GM23248 (cell line): ENCODE measurements at regions not wholly inside any gene's neighbourhood (a gene's known extent, or its start where the extent isn't known, plus 50 kb on each side); places are given as distances from the start of the nearest gene placed in this dataset.

Experiments
- DNase-seq: peaks from one replicate; pipeline ENCODE4 v3.0.0-alpha.2; 2015
- H2AFZ ChIP-seq: fragments of 200-600 bp; sonication (generic); 2 replicates; pipeline ENCODE4 v1.6.1; 2016; ENCODE audit warnings: antibody characterized with exemption
- H3F3A ChIP-seq: fragments of 200-600 bp; sonication (generic); 2 replicates; pipeline ENCODE4 v1.6.1; 2016; ENCODE audit warnings: mild to moderate bottlenecking, antibody characterized with exemption, mixed run types; ENCODE audit not compliant: insufficient read depth
- H3K27ac ChIP-seq: fragments of 200-600 bp; sonication (generic); 2 replicates; pipeline ENCODE4 v1.5.1; 2016; ENCODE audit warnings: mild to moderate bottlenecking
- H3K27me3 ChIP-seq: fragments of 200-600 bp; sonication (generic); replicated peaks from 2 replicates; pipeline ENCODE4 v1.6.1; 2016; ENCODE audit warnings: mild to moderate bottlenecking; ENCODE audit not compliant: insufficient read depth
- H3K36me3 ChIP-seq: fragments of 200-600 bp; sonication (generic); 2 replicates; pipeline ENCODE4 v1.6.1; 2016; ENCODE audit warnings: low read depth, mild to moderate bottlenecking
- H3K4me1 ChIP-seq: fragments of 200-600 bp; sonication (generic); 2 replicates; pipeline ENCODE4 v1.6.1; 2016; ENCODE audit warnings: mild to moderate bottlenecking; ENCODE audit not compliant: insufficient read depth
- H3K4me2 ChIP-seq: fragments of 200-600 bp; sonication (generic); one replicate; pipeline ENCODE4 v1.6.1; 2016; ENCODE audit warnings: mild to moderate bottlenecking; ENCODE audit not compliant: unreplicated experiment
- H3K4me3 ChIP-seq: fragments of 200-600 bp; sonication (generic); 2 replicates; pipeline ENCODE4 v1.5.1; 2016; ENCODE audit warnings: mild to moderate bottlenecking
- H3K79me2 ChIP-seq: fragments of 200-600 bp; sonication (generic); 2 replicates; pipeline ENCODE4 v1.6.1; 2016; ENCODE audit warnings: mild to moderate bottlenecking; ENCODE audit not compliant: insufficient read depth
- H3K9ac ChIP-seq: fragments of 200-600 bp; sonication (generic); 2 replicates; pipeline ENCODE4 v1.6.1; 2016; ENCODE audit warnings: mild to moderate bottlenecking
- H3K9me2 ChIP-seq: fragments of 200-600 bp; sonication (generic); 2 replicates; pipeline ENCODE4 v1.6.1; 2016; ENCODE audit warnings: mixed run types, mild to moderate bottlenecking, moderate library complexity; ENCODE audit not compliant: insufficient read depth
- H3K9me3 ChIP-seq: fragments of 200-600 bp; sonication (generic); one replicate; pipeline ENCODE4 v1.6.1; 2017; ENCODE audit warnings: low read depth
- H4K20me1 ChIP-seq: fragments of 200-600 bp; sonication (generic); 2 replicates; pipeline ENCODE4 v1.6.0; 2016; ENCODE audit not compliant: insufficient read depth
- EZH2 ChIP-seq: fragments of 200-600 bp; sonication (generic); IDR thresholded peaks from 2 replicates; pipeline ENCODE4 v1.6.1; 2018; ENCODE audit warnings: antibody characterized with exemption, mild to moderate bottlenecking; ENCODE audit not compliant: insufficient read depth, poor library complexity, severe bottlenecking
- EZH2phosphoT487 ChIP-seq: fragments of 200-600 bp; sonication (generic); IDR thresholded peaks from 2 replicates; pipeline ENCODE4 v1.6.1; 2018; ENCODE audit warnings: antibody characterized with exemption, moderate library complexity, mild to moderate bottlenecking, low read depth; ENCODE audit not compliant: insufficient read depth
- WGBS, 2 experiments: methylation state at CpG; one replicate each; pipeline ENCODE4 v1.1.6; 2015 to 2017; ENCODE audit warnings: low lambda C conversion rate in 2 of 2, low coverage in 1 of 2; ENCODE audit errors: missing lambda C conversion rate in 2 of 2; 5-methylcytosine and 5-hydroxymethylcytosine counted together
- in situ Hi-C: fragments of 300-500 bp; cut with MboI; formaldehyde crosslinking; loops from 2 replicates; pipeline ENCODE4 v1.15.0; 2020

GRCh38 chr4:117661091-117662072, 372.9 kb upstream of the NDST3 start:
- DNase-seq: no peak
- Histone ChIP-seq H3K9me3 (no peaks in the 10 kb centered on the region), H3K79me2 (no peaks in the 10 kb centered on the region), H3F3A (no peaks in the 10 kb centered on the region), H3K36me3 (no peaks in the 10 kb centered on the region), H3K4me3 (no peak overlapping the region), H3K4me1 (no peaks in the 10 kb centered on the region), H3K4me2 (no peak overlapping the region), H3K9me2 (no peaks in the 10 kb centered on the region), H3K27me3 (no peaks in the 10 kb centered on the region), H2AFZ (no peak overlapping the region), H4K20me1 (no peaks in the 10 kb centered on the region), H3K9ac (no peak overlapping the region), H3K27ac (no peak overlapping the region)
- 30 to 42% methylated on average over 2 of the region's 2 CpGs for WGBS, 2 experiments
- TF ChIP-seq EZH2phosphoT487: no peak
- no peak for TF ChIP-seq EZH2
- in situ Hi-C loops: no loop called here

- Histone ChIP-seq H3K79me2 (no peaks in the 10 kb centered on the region), H3K9me3 (no peaks in the 10 kb centered on the region), H4K20me1 (no peaks in the 10 kb centered on the region), H3K27ac (no peak overlapping the region), H3F3A (no peaks in the 10 kb centered on the region), H3K4me2 (no peak overlapping the region), H3K27me3 (no peaks in the 10 kb centered on the region), H2AFZ (no peak overlapping the region), H3K4me1 (no peaks in the 10 kb centered on the region), H3K4me3 (no peak overlapping the region), H3K36me3 (no peaks in the 10 kb centered on the region), H3K9me2 (no peaks in the 10 kb centered on the region), H3K9ac (no peak overlapping the region)
- in situ Hi-C loops: no loop called here
- WGBS, 2 experiments: 17 to 20% methylated on average over 3 of the region's 3 CpGs
- no peak for DNase-seq
- no peak for TF ChIP-seq EZH2phosphoT487
- no peak for TF ChIP-seq EZH2
Measured at GRCh38 chr4:117664706-117665444, 369.4 kb upstream of the NDST3 start.

- no peak overlapping the region for H3K4me2 ChIP-seq
- H3K9me3 ChIP-seq: no peaks in the 10 kb centered on the region
- H3K4me3 ChIP-seq: no peak overlapping the region
- H3K27ac ChIP-seq: no peak overlapping the region
- H3K9ac ChIP-seq: no peak overlapping the region
- no peaks in the 10 kb centered on the region for H3F3A ChIP-seq
- no peak overlapping the region for H2AFZ ChIP-seq
- in situ Hi-C loops: no loop called here
- 0% methylated on average over 1 of the region's 1 CpG for WGBS, 2 experiments
- no peaks in the 10 kb centered on the region for H4K20me1 ChIP-seq
- H3K79me2 ChIP-seq: no peaks in the 10 kb centered on the region
- no peaks in the 10 kb centered on the region for H3K27me3 ChIP-seq
- no peaks in the 10 kb centered on the region for H3K36me3 ChIP-seq
- no peaks in the 10 kb centered on the region for H3K9me2 ChIP-seq
- H3K4me1 ChIP-seq: no peaks in the 10 kb centered on the region
- DNase-seq: no peak
- TF ChIP-seq EZH2 (no peak), EZH2phosphoT487 (no peak)
Measured at GRCh38 chr4:117676153-117676552, 358.1 kb upstream of the NDST3 start.

- 9 to 22% methylated on average over 4 of the region's 4 CpGs for WGBS, 2 experiments
Measured at GRCh38 chr4:117678861-117679260, 355.4 kb upstream of the NDST3 start.

More at GRCh38 chr4:117678861-117679260, 355.4 kb upstream of the NDST3 start:
- no peaks in the 10 kb centered on the region for H3K4me1 ChIP-seq
- no peaks in the 10 kb centered on the region for H3K36me3 ChIP-seq
- no peaks in the 10 kb centered on the region for H3K27me3 ChIP-seq
- no peak overlapping the region for H3K9ac ChIP-seq
- no peaks in the 10 kb centered on the region for H4K20me1 ChIP-seq
- no peaks in the 10 kb centered on the region for H3F3A ChIP-seq
- no peaks in the 10 kb centered on the region for H3K9me3 ChIP-seq
- DNase-seq: no peak
- no peak overlapping the region for H3K27ac ChIP-seq
- TF ChIP-seq EZH2phosphoT487 (no peak), EZH2 (no peak)
- no peaks in the 10 kb centered on the region for H3K79me2 ChIP-seq
- H3K4me2 ChIP-seq: no peak overlapping the region
- H2AFZ ChIP-seq: no peak overlapping the region
- no peaks in the 10 kb centered on the region for H3K9me2 ChIP-seq
- in situ Hi-C loops: no loop called here
- no peak overlapping the region for H3K4me3 ChIP-seq
